ENCODE measurements at regions not wholly inside any gene's neighbourhood (a gene's known extent, or its start where the extent isn't known, plus 50 kb on each side); places are given as distances from the start of the nearest gene placed in this dataset.

DNA sequence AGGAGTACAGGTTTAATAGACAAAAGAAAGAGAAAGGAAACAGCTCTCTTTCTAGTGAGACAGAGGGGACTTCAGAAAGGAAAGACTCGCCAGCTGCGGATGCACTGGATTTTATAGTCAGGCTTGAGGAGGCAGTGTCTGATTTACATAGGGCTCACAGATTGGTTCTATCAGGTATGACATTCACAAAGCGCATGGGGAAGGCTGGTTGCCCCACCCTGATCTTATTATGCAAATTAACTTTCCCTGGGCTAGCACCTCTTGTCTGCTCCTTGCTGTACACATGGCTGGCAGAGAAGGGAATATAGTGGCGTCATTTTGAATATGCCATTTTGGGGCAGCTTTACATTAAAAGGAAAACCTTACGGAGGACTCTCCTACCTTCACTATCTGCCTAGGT lies 938.4 kb upstream of the SEMA6D start:
- no peaks in the 10 kb centered on the region for H3K79me2 ChIP-seq (ENCODE audit: control insufficient read depth, insufficient read depth, low read length)
- no peak overlapping the region for H3K27ac Mint-ChIP-seq
- CTCF ChIA-PET: no interaction called here
- H3K27me3 Mint-ChIP-seq: no peaks in the 10 kb centered on the region
- H3K4me2 ChIP-seq (replicated peaks; ENCODE audit: low read depth, low read length, poor library complexity, severe bottlenecking): no peak overlapping the region
- H3K36me3 ChIP-seq (replicated peaks in 1 of 2; ENCODE audit: control extremely low read depth in 1 of 2, control insufficient read depth in 1 of 2, extremely low read depth in 1 of 2, insufficient read depth in 2 of 2, low read length in 1 of 2): no peaks in the 10 kb centered on the region
- no peak overlapping the region for H3K9ac ChIP-seq (ENCODE audit: low read length)
- no peaks in the 10 kb centered on the region for H4K20me1 ChIP-seq (ENCODE audit: control insufficient read depth, insufficient read depth, low read length, poor library complexity, severe bottlenecking)
- DNase-seq (no peak), ATAC-seq (ENCODE audit: low read depth) (no peak)
- H3K4me3 Mint-ChIP-seq: no peak overlapping the region
- no peaks in the 10 kb centered on the region for H3K27me3 ChIP-seq (replicated peaks in 1 of 4; ENCODE audit: control extremely low read depth in 1 of 4, control insufficient read depth in 3 of 4, insufficient read depth in 4 of 4, low read length in 3 of 4)
- POLR2A ChIA-PET: no interaction called here
- no peaks in the 10 kb centered on the region for H3K9me3 ChIP-seq (ENCODE audit: control extremely low read depth in 1 of 3, control insufficient read depth in 2 of 3, insufficient read depth in 1 of 3, low read length in 2 of 3)
- no peaks in the 10 kb centered on the region for H3K4me1 Mint-ChIP-seq
- H3K27ac ChIP-seq (ENCODE audit: low read length in 2 of 2): no peak overlapping the region
- no peak overlapping the region for H3K4me3 ChIP-seq (ENCODE audit: control extremely low read depth in 1 of 5, extremely low read depth in 1 of 5, insufficient read depth in 1 of 5, low read depth in 2 of 5, low read length in 4 of 5)
- intact Hi-C loops (cut with micrococcal nuclease): no loop called here
- TF ChIP-seq, protein P1, sequence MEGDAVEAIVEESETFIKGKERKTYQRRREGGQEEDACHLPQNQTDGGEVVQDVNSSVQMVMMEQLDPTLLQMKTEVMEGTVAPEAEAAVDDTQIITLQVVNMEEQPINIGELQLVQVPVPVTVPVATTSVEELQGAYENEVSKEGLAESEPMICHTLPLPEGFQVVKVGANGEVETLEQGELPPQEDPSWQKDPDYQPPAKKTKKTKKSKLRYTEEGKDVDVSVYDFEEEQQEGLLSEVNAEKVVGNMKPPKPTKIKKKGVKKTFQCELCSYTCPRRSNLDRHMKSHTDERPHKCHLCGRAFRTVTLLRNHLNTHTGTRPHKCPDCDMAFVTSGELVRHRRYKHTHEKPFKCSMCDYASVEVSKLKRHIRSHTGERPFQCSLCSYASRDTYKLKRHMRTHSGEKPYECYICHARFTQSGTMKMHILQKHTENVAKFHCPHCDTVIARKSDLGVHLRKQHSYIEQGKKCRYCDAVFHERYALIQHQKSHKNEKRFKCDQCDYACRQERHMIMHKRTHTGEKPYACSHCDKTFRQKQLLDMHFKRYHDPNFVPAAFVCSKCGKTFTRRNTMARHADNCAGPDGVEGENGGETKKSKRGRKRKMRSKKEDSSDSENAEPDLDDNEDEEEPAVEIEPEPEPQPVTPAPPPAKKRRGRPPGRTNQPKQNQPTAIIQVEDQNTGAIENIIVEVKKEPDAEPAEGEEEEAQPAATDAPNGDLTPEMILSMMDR (IDR thresholded peaks at IDR 0.05): no peak
- no peak for TF ChIP-seq EZH2 (IDR thresholded peaks at IDR 0.05; ENCODE audit: borderline replicate concordance, insufficient read depth, low read depth, low read length, poor library complexity, severe bottlenecking)
- no peak overlapping the region for H2AFZ ChIP-seq (ENCODE audit: insufficient read depth, low read depth, low read length, poor library complexity, severe bottlenecking)
- WGBS (ENCODE audit: insufficient coverage): 97% methylated on average over 3 of the region's 5 CpGs
- no peaks in the 10 kb centered on the region for H3K4me1 ChIP-seq (ENCODE audit: control insufficient read depth in 2 of 2, insufficient read depth in 2 of 2, low read length in 2 of 2)
- no peaks in the 10 kb centered on the region for H3K9me3 Mint-ChIP-seq (ENCODE audit: insufficient read depth)

DNA sequence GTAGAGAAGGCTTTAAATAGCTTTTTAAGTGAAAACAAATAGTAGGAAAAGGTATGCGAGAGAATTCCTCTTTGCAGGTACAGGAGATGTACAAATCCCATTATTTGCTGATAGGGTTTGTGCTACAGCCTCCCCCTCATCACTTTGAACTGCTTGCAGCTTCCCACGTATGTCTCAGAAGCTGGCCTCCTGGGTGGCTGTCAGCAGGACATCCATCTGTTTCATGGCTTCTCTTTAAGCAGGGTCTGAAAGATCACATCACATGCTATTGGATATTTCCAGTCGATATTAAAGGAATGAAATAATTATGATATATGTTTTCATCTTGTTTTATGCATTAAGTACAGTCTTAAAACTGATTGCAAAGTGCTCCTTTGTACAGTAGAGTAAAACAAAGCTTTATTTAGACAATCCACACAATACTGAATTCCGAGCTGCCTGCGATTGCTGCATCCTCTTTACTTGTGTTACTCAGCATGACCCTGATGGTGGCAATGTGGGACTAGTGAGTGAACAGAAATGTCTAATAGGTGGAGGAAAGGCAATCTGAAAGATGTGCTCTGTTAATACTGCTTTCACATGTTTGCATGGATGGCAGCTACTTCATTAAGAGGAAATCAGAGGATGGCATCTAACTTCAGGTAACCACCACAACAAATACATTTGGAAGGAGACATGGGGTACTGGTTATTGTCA lies 930.6 kb upstream of the SEMA6D start:
- no peaks in the 10 kb centered on the region for H3K9me3 ChIP-seq (ENCODE audit: control extremely low read depth in 1 of 3, control insufficient read depth in 2 of 3, insufficient read depth in 1 of 3, low read length in 2 of 3)
- TF ChIP-seq, protein P1 (IDR thresholded peaks at IDR 0.05): no peak
- no peak for TF ChIP-seq EZH2 (IDR thresholded peaks at IDR 0.05; ENCODE audit: borderline replicate concordance, insufficient read depth, low read depth, low read length, poor library complexity, severe bottlenecking)
- no CpG with 5 or more reads among the region's 5 CpGs for WGBS (ENCODE audit: insufficient coverage)
- no peaks in the 10 kb centered on the region for H3K79me2 ChIP-seq (ENCODE audit: control insufficient read depth, insufficient read depth, low read length)
- H3K4me1 Mint-ChIP-seq: no peaks in the 10 kb centered on the region
- no peak overlapping the region for H3K4me3 Mint-ChIP-seq
- intact Hi-C loops (cut with micrococcal nuclease): no loop called here
- H3K9ac ChIP-seq (ENCODE audit: low read length): no peak overlapping the region
- CTCF ChIA-PET: no interaction called here
- no peaks in the 10 kb centered on the region for H3K36me3 ChIP-seq (replicated peaks in 1 of 2; ENCODE audit: control extremely low read depth in 1 of 2, control insufficient read depth in 1 of 2, extremely low read depth in 1 of 2, insufficient read depth in 2 of 2, low read length in 1 of 2)
- ATAC-seq (ENCODE audit: low read depth): no peak
- DNase-seq: no peak
- no peaks in the 10 kb centered on the region for H3K27me3 Mint-ChIP-seq
- no peak overlapping the region for H3K4me3 ChIP-seq (ENCODE audit: control extremely low read depth in 1 of 5, extremely low read depth in 1 of 5, insufficient read depth in 1 of 5, low read depth in 2 of 5, low read length in 4 of 5)
- no peak overlapping the region for H3K27ac Mint-ChIP-seq
- no peak overlapping the region for H2AFZ ChIP-seq (ENCODE audit: insufficient read depth, low read depth, low read length, poor library complexity, severe bottlenecking)
- no peaks in the 10 kb centered on the region for H4K20me1 ChIP-seq (ENCODE audit: control insufficient read depth, insufficient read depth, low read length, poor library complexity, severe bottlenecking)
- H3K27me3 ChIP-seq (replicated peaks in 1 of 4; ENCODE audit: control extremely low read depth in 1 of 4, control insufficient read depth in 3 of 4, insufficient read depth in 4 of 4, low read length in 3 of 4): no peaks in the 10 kb centered on the region
- peaks cover 2% of the 10 kb centered on the region for H3K9me3 Mint-ChIP-seq (ENCODE audit: insufficient read depth)
- H3K4me2 ChIP-seq (replicated peaks; ENCODE audit: low read depth, low read length, poor library complexity, severe bottlenecking): no peak overlapping the region
- POLR2A ChIA-PET: no interaction called here
- no peaks in the 10 kb centered on the region for H3K4me1 ChIP-seq (ENCODE audit: control insufficient read depth in 2 of 2, insufficient read depth in 2 of 2, low read length in 2 of 2)
- no peak overlapping the region for H3K27ac ChIP-seq (ENCODE audit: low read length in 2 of 2)

All from B cell (primary cell).